ENCODE measurements at regions not wholly inside any gene's neighbourhood (a gene's known extent, or its start where the extent isn't known, plus 50 kb on each side); places are given as distances from the start of the nearest gene placed in this dataset.

DNA sequence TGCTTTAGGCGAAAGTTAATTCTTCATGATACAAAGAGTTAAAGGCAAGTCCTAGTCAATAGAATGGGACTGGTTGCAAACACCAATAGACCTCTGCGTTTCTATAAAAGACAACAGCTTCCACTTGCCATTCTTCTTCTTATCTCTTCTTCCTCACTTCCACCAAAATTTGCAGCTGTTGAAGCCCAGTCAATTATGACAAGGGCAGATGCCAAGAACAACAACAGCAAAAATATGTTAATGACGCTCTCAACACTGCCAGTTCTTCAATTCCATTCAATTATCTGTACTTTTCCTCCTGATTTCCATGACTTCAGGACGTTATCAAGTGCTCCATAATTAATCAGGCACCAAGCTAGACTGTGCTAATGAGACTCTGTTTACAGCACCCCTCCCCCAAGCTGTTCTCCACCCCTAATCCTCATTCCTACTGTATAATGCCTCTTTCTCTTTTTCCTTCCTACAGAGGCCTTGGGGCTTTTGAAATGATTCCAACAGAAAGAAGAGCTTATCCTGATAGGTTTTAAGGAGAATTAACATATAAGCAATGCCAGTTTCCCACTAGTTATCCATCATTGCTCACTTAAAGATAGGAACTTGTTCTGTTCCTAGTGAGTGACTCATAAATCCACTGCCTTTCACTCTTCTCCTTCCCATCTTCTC, 1160.5 kb downstream of the IGSF11 start:
- no peak for DNase-seq (ENCODE audit: extremely low spot score)
- ChIA-PET CTCF (no interaction called here), POLR2A (no interaction called here)
- TF ChIP-seq ZNF384 (IDR thresholded peaks at IDR 0.05) (no peak), SP1 (IDR thresholded peaks at IDR 0.05) (no peak), HDGF (IDR thresholded peaks at IDR 0.05; ENCODE audit: borderline replicate concordance) (no peak), SUZ12 (IDR thresholded peaks at IDR 0.05) (no peak)

DNA sequence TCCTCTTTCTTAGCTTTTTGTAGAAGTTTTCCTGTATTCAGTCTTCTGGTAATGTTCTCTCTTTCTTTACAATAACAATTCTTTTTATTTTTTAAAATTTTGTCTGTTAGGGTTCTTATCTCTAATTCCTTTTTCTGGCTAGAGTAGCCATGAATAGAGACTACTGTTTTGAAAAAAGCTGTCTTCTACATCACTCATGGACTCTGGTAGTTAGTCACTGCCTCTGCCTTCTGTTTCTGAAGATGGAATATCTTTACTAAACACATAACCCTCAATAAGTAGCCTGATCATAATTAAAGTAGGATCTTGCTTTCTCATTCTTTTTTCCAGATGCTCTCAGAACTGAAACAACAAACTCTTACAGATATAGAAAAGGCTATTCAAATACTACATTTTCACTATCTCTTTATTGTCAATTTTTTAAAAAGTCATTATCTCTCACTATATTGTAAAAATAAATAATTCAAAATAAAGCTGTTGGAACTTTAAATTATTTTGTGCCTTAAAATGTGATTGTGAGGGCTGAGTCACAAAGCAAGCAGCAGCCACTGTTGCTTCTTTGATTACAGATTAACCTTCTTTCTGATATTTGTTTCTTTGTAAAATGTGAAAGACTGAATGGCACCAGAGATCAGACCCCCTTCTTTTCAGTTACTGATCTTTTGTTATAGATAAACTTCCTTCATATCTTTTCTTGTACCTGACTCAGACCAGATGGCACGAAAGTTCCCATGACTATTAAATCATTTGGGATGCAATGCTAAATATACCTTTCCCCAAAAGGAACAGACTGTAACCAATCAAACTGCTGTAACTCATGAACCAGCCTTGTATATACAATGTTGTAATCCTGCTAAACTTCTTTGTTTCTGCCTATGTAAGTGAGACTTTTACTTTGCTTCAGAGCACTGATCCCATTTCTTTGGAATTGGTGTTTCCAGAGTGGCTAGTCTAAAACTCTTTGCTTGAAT, 1159.5 kb downstream of the IGSF11 start:
- ChIA-PET CTCF (no interaction called here), POLR2A (no interaction called here)
- DNase-seq (ENCODE audit: extremely low spot score), result no peak
- no peak for TF ChIP-seq FOXM1 (IDR thresholded peaks at IDR 0.05; ENCODE audit: borderline replicate concordance)
- no peak for TF ChIP-seq HDGF (IDR thresholded peaks at IDR 0.05; ENCODE audit: borderline replicate concordance)
- no peak for TF ChIP-seq ELF4 (IDR thresholded peaks at IDR 0.05)
- TF ChIP-seq SP1 (IDR thresholded peaks at IDR 0.05), result no peak
- no peak for TF ChIP-seq ZNF384 (IDR thresholded peaks at IDR 0.05)
- no peak for TF ChIP-seq TARDBP (IDR thresholded peaks at IDR 0.05)
- TF ChIP-seq L3MBTL2 (conservative IDR thresholded peaks at IDR 0.05), result no peak
- no peak for TF ChIP-seq SUZ12 (IDR thresholded peaks at IDR 0.05)
- TF ChIP-seq CTBP1 (IDR thresholded peaks at IDR 0.05; ENCODE audit: borderline replicate concordance), result no peak
- TF ChIP-seq, protein P1, sequence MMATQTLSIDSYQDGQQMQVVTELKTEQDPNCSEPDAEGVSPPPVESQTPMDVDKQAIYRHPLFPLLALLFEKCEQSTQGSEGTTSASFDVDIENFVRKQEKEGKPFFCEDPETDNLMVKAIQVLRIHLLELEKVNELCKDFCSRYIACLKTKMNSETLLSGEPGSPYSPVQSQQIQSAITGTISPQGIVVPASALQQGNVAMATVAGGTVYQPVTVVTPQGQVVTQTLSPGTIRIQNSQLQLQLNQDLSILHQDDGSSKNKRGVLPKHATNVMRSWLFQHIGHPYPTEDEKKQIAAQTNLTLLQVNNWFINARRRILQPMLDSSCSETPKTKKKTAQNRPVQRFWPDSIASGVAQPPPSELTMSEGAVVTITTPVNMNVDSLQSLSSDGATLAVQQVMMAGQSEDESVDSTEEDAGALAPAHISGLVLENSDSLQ (IDR thresholded peaks at IDR 0.05), result no peak
- no peak for TF ChIP-seq LEF1 (IDR thresholded peaks at IDR 0.05; ENCODE audit: borderline replicate concordance)

DNA sequence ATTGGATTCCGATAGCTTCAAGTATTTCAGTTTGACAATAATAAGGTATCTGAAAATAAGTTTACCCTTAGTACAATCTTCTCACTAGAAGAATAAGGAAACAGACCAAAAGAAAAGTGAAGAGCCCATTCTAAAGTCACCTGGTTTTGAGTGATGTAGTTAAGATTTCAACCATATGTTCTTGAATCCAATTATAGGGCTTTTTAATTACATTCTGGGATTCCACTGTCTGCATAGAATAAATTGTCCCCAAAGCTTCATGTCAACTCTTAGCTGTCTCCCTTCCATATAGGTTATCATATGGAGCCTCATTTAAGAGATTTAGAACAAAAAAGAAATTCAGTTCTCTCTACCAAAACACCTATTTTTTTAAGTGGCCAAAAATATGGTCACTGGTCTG, 1158.8 kb downstream of the IGSF11 start:
- ChIA-PET POLR2A (no interaction called here), CTCF (no interaction called here)
- DNase-seq (ENCODE audit: extremely low spot score), result no peak
- TF ChIP-seq L3MBTL2 (conservative IDR thresholded peaks at IDR 0.05), result no peak
- no peak for TF ChIP-seq SP1 (IDR thresholded peaks at IDR 0.05)
- no peak for TF ChIP-seq FOXM1 (IDR thresholded peaks at IDR 0.05; ENCODE audit: borderline replicate concordance)
- no peak for TF ChIP-seq CTBP1 (IDR thresholded peaks at IDR 0.05; ENCODE audit: borderline replicate concordance)
- no peak for TF ChIP-seq SUZ12 (IDR thresholded peaks at IDR 0.05)
- no peak for TF ChIP-seq ZNF384 (IDR thresholded peaks at IDR 0.05)
- TF ChIP-seq NFRKB (IDR thresholded peaks at IDR 0.05), result no peak
- TF ChIP-seq LEF1 (IDR thresholded peaks at IDR 0.05; ENCODE audit: borderline replicate concordance), result no peak
- no peak for TF ChIP-seq FOXA1 (IDR thresholded peaks at IDR 0.05)

DNA sequence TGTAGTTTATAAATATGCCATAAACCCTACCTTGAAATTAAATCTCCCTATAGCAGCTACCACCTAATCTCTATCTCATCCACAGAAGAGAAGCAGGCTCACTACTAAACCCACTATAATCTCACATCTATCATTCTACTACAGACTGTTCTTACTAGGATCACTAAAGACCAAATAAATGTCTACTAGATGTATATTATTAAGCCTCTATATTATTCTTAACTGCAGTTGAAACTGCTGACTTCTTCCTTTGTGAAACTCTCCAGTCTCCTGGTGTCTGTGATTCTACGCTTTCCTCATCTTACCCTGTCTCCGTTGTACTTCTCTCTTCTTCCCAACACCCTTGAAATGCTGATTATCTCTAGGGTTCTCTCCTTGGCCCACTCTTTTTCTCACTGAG, 1154.0 kb downstream of the IGSF11 start:
- TF ChIP-seq FOXK2 (IDR thresholded peaks at IDR 0.05), result no peak
- TF ChIP-seq ZNF384 (IDR thresholded peaks at IDR 0.05), result no peak
- TF ChIP-seq LEF1 (IDR thresholded peaks at IDR 0.05; ENCODE audit: borderline replicate concordance), result no peak
- TF ChIP-seq NFRKB (IDR thresholded peaks at IDR 0.05), result no peak
- TF ChIP-seq CTBP1 (IDR thresholded peaks at IDR 0.05; ENCODE audit: borderline replicate concordance), result no peak
- TF ChIP-seq FOXA1 (IDR thresholded peaks at IDR 0.05), result no peak
- TF ChIP-seq FOXM1 (IDR thresholded peaks at IDR 0.05; ENCODE audit: borderline replicate concordance), result no peak
- TF ChIP-seq TARDBP (IDR thresholded peaks at IDR 0.05), result no peak
- DNase-seq (ENCODE audit: extremely low spot score), result no peak
- POLR2A ChIA-PET, result no interaction called here
- CTCF ChIA-PET, result no interaction called here

DNA sequence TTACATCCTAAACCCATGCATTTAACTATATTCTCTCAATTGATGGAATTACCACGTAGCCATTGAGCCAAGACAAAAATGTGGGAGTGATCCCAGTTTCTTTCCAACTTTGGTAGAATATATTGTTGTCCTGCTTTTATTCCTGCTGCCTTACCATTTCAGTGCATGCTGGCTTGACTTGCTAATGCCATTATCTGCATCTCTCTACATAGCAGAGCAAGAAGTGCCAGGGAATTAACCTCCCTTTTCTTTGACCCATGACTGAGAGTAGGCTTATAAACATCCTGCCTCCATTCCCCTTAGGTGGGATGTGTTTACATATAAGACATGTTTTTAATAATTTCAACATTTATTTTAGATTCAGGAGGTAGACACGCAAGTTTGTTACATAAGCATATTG, 1153.4 kb downstream of the IGSF11 start:
- POLR2A ChIA-PET, result no interaction called here
- TF ChIP-seq BHLHE40 (IDR thresholded peaks at IDR 0.05; ENCODE audit: borderline replicate concordance) (no peak), CTBP1 (IDR thresholded peaks at IDR 0.05; ENCODE audit: borderline replicate concordance) (no peak), TARDBP (IDR thresholded peaks at IDR 0.05) (no peak), FOXM1 (IDR thresholded peaks at IDR 0.05; ENCODE audit: borderline replicate concordance) (no peak), ELF4 (IDR thresholded peaks at IDR 0.05) (no peak), NFRKB (IDR thresholded peaks at IDR 0.05) (no peak), FOXA1 (IDR thresholded peaks at IDR 0.05) (no peak), SP1 (IDR thresholded peaks at IDR 0.05) (no peak), SUZ12 (IDR thresholded peaks at IDR 0.05) (no peak), ZNF384 (IDR thresholded peaks at IDR 0.05) (no peak), FOXK2 (IDR thresholded peaks at IDR 0.05) (no peak)
- DNase-seq (ENCODE audit: extremely low spot score), result no peak
- CTCF ChIA-PET, result no interaction called here

DNA sequence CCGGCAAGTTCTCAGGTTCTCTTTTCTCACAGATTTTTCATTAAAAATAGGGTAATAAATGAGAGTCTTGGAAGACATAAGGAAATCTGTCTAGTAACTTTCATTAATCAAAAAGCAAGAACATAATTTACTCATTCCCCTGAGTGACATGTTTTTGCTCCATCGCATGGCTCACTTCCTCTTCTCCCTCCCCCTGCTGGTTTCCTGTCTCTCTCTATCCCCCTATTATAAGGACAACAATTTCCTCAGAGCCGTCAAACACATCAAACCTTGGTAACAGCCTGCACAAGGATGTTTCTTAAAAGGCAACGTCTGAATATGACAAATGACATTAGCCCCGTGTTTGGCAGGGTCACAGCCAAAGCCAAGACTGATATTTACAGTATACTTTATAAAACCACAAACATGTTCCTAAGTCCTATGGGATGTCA, 1149.6 kb downstream of the IGSF11 start:
- DNase-seq (ENCODE audit: extremely low spot score), result no peak
- TF ChIP-seq ELF4 (IDR thresholded peaks at IDR 0.05) (no peak), HDGF (IDR thresholded peaks at IDR 0.05; ENCODE audit: borderline replicate concordance) (no peak), ARNT (IDR thresholded peaks at IDR 0.05) (no peak), SUZ12 (IDR thresholded peaks at IDR 0.05) (no peak), SP1 (IDR thresholded peaks at IDR 0.05) (no peak), LEF1 (IDR thresholded peaks at IDR 0.05; ENCODE audit: borderline replicate concordance) (no peak), L3MBTL2 (conservative IDR thresholded peaks at IDR 0.05) (no peak), ZNF384 (IDR thresholded peaks at IDR 0.05) (no peak), FOXK2 (IDR thresholded peaks at IDR 0.05) (no peak), BHLHE40 (IDR thresholded peaks at IDR 0.05; ENCODE audit: borderline replicate concordance) (no peak), FOXM1 (IDR thresholded peaks at IDR 0.05; ENCODE audit: borderline replicate concordance) (no peak), FOXA1 (IDR thresholded peaks at IDR 0.05) (no peak), TARDBP (IDR thresholded peaks at IDR 0.05) (no peak), CTBP1 (IDR thresholded peaks at IDR 0.05; ENCODE audit: borderline replicate concordance) (no peak), NFRKB (IDR thresholded peaks at IDR 0.05) (no peak)
- TF ChIP-seq, protein P1 (IDR thresholded peaks at IDR 0.05), result no peak
- POLR2A ChIA-PET, result no interaction called here
- CTCF ChIA-PET, result no interaction called here
